ENCODE measurements at regions not wholly inside any gene's neighbourhood (a gene's known extent, or its start where the extent isn't known, plus 50 kb on each side); places are given as distances from the start of the nearest gene placed in this dataset.

- TF ChIP-seq, protein P1, sequence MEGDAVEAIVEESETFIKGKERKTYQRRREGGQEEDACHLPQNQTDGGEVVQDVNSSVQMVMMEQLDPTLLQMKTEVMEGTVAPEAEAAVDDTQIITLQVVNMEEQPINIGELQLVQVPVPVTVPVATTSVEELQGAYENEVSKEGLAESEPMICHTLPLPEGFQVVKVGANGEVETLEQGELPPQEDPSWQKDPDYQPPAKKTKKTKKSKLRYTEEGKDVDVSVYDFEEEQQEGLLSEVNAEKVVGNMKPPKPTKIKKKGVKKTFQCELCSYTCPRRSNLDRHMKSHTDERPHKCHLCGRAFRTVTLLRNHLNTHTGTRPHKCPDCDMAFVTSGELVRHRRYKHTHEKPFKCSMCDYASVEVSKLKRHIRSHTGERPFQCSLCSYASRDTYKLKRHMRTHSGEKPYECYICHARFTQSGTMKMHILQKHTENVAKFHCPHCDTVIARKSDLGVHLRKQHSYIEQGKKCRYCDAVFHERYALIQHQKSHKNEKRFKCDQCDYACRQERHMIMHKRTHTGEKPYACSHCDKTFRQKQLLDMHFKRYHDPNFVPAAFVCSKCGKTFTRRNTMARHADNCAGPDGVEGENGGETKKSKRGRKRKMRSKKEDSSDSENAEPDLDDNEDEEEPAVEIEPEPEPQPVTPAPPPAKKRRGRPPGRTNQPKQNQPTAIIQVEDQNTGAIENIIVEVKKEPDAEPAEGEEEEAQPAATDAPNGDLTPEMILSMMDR (IDR thresholded peaks at IDR 0.05; ENCODE audit: low read length) = no peak
- TF ChIP-seq EZH2phosphoT487 (IDR thresholded peaks at IDR 0.05; ENCODE audit: low read length) = no peak
Measured at GRCh38 chr6:113364766-113365165, 492.4 kb upstream of the MARCKS start.

Data from MM.1S (cell line).